A549 (cell line): ENCODE measurements at regions not wholly inside any gene's neighbourhood (a gene's known extent, or its start where the extent isn't known, plus 50 kb on each side); places are given as distances from the start of the nearest gene placed in this dataset.

Source experiments
- ATAC-seq, 2 experiments: fragments of 200-7000 bp in 1 of 2; fragments of >200 bp in 1 of 2; cut with Nextera tagmentation in 1 of 2; cut with Tn5 transposase in 1 of 2; 3 replicates each; pipeline versions ENCODE4 v1.8.0 to v1.9.1; 2018 to 2020; ENCODE audit warnings: mild to moderate bottlenecking in 1 of 2, moderate library complexity in 1 of 2
- CTCF ChIA-PET: fragments of 300-600 bp; sonication (Branson Sonifier 250); formaldehyde crosslinking; extraction: SDS; loops from one replicate; lab custom pipeline; 2021; ENCODE audit warnings: antibody characterized with exemption, inconsistent platforms; lab: Yijun Ruan, JAX
- POLR2A ChIA-PET: fragments of 350-600 bp; formaldehyde crosslinking; extraction: SDS; loops from one replicate; lab custom pipeline; 2021; ENCODE audit warnings: antibody characterized with exemption, inconsistent platforms; lab: Yijun Ruan, JAX
- DNase-seq, 2 experiments: peaks; one replicate each; pipeline versions ENCODE4 v3.0.0 to v3.0.0-alpha.2; 2011 to 2016; ENCODE audit warnings: low read depth in 1 of 2, low spot score in 1 of 2
- FAIRE-seq: peaks from 2 replicates; lab custom pipeline; 2011; peaks lifted over from hg19 to GRCh38; lab: Jason Lieb, UNC
- H3K27ac ChIP-seq, 2 experiments: fragments of >200 bp; sonication (Bioruptor Twin); formaldehyde crosslinking; 3 replicates each; pipeline ENCODE4 v1.5.1; 2016 to 2017
- H3K4me1 ChIP-seq: fragments of >200 bp; sonication (Bioruptor Twin); formaldehyde crosslinking; 3 replicates; pipeline ENCODE4 v1.6.1; 2016
- H3K4me2 ChIP-seq: fragments of >200 bp; sonication (Bioruptor Twin); formaldehyde crosslinking; 3 replicates; pipeline ENCODE4 v1.6.1; 2016
- H3K4me3 ChIP-seq: fragments of >200 bp; sonication (Bioruptor Twin); formaldehyde crosslinking; 3 replicates; pipeline ENCODE4 v1.5.1; 2016
- H3K9me3 ChIP-seq: fragments of >200 bp; sonication (Bioruptor Twin); formaldehyde crosslinking; 3 replicates; pipeline ENCODE4 v1.6.1; 2016
- ATOH8 ChIP-seq: fragments of 250-450 bp; sonication (Bioruptor Pico); IDR thresholded peaks from 2 replicates; pipeline ENCODE4 v1.5.0; 2020; ENCODE audit warnings: low read depth, mild to moderate bottlenecking, moderate library complexity
- BHLHE40 ChIP-seq: IDR thresholded peaks from 2 replicates; pipeline ENCODE4 v1.6.1; 2012; ENCODE audit warnings: low read depth, low read length, inconsistent platforms
- CBX2 ChIP-seq: fragments of 200-600 bp; sonication (generic); IDR thresholded peaks from 2 replicates; pipeline ENCODE4 v1.6.1; 2016; ENCODE audit warnings: low read depth, mild to moderate bottlenecking, borderline replicate concordance
- CHD4 ChIP-seq: fragments of 200-600 bp; sonication (generic); IDR thresholded peaks from 2 replicates; pipeline ENCODE4 v1.6.1; 2016; ENCODE audit warnings: antibody characterized with exemption, mild to moderate bottlenecking, borderline replicate concordance
- E2F6 ChIP-seq: IDR thresholded peaks from 2 replicates; pipeline ENCODE4 v1.6.1; 2012; ENCODE audit warnings: low read depth, borderline replicate concordance
- ELK1 ChIP-seq: fragments of 150-350 bp; IDR thresholded peaks from 2 replicates; pipeline ENCODE4 v1.6.1; 2014; ENCODE audit warnings: low read depth, mild to moderate bottlenecking, low read length
- EP300 ChIP-seq, 2 experiments: fragments of >200 bp; sonication (Bioruptor Twin); formaldehyde crosslinking; IDR thresholded peaks; 2 replicates in 1 of 2; 3 replicates in 1 of 2; pipeline ENCODE4 v1.6.1; 2016 to 2017
- ESRRA ChIP-seq: fragments of 150-350 bp; IDR thresholded peaks from 2 replicates; pipeline ENCODE4 v1.6.1; 2014; ENCODE audit warnings: mild to moderate bottlenecking, low read length, borderline replicate concordance
- FOXS1 ChIP-seq: fragments of 250-450 bp; sonication (Bioruptor Pico); IDR thresholded peaks from 2 replicates; pipeline ENCODE4 v1.5.0; 2020; ENCODE audit warnings: mild to moderate bottlenecking, moderate library complexity
- GATA3 ChIP-seq: IDR thresholded peaks from 2 replicates; pipeline ENCODE4 v1.6.1; 2012; ENCODE audit warnings: borderline replicate concordance
- HOXA7 ChIP-seq: fragments of 250-450 bp; sonication (Bioruptor Pico); IDR thresholded peaks from 2 replicates; pipeline ENCODE4 v1.5.0; 2020; ENCODE audit warnings: mild to moderate bottlenecking, moderate library complexity
- JUN ChIP-seq, 2 experiments: fragments of >200 bp; sonication (Bioruptor Twin); formaldehyde crosslinking; IDR thresholded peaks; 2 replicates in 1 of 2; 3 replicates in 1 of 2; pipeline ENCODE4 v1.6.1; 2016 to 2017
- JUNB ChIP-seq: fragments of >200 bp; sonication (Bioruptor Twin); formaldehyde crosslinking; IDR thresholded peaks from 2 replicates; pipeline ENCODE4 v1.6.1; 2016
- KDM1A ChIP-seq: fragments of 200-600 bp; sonication (generic); IDR thresholded peaks from 2 replicates; pipeline ENCODE4 v1.6.1; 2016; ENCODE audit warnings: low read depth, mild to moderate bottlenecking
- MAX ChIP-seq: IDR thresholded peaks from 2 replicates; pipeline ENCODE4 v1.6.1; 2012
- MYC ChIP-seq: IDR thresholded peaks from 2 replicates; pipeline ENCODE4 v1.6.1; 2012; ENCODE audit warnings: mild to moderate bottlenecking, inconsistent platforms, low read length, improper control_type of control experiment, borderline replicate concordance
- NFE2L2 ChIP-seq: fragments of 150-350 bp; conservative IDR thresholded peaks from 2 replicates; pipeline ENCODE4 v1.6.1; 2014; ENCODE audit warnings: low read length
- RAD21 ChIP-seq, 2 experiments: fragments of >200 bp in 1 of 2; sonication (Bioruptor Twin) in 1 of 2; formaldehyde crosslinking in 1 of 2; IDR thresholded peaks in 1 of 2; conservative IDR thresholded peaks in 1 of 2; 2 replicates in 1 of 2; 3 replicates in 1 of 2; pipeline ENCODE4 v1.6.1; 2012 to 2018; ENCODE audit warnings: inconsistent platforms in 1 of 2
- RARB ChIP-seq: fragments of 250-450 bp; sonication (Bioruptor Pico); IDR thresholded peaks from 2 replicates; pipeline ENCODE4 v1.8.0; 2021; ENCODE audit warnings: mild to moderate bottlenecking, moderate library complexity
- REST ChIP-seq: fragments of 200-600 bp; sonication (generic); IDR thresholded peaks from 2 replicates; pipeline ENCODE4 v1.6.1; 2016; ENCODE audit warnings: antibody characterized with exemption, mild to moderate bottlenecking, moderate library complexity
- ZNF302 ChIP-seq: fragments of 250-450 bp; sonication (Bioruptor Pico); IDR thresholded peaks from 2 replicates; pipeline ENCODE4 v1.9.0; 2021; ENCODE audit warnings: inconsistent platforms, mild to moderate bottlenecking, moderate library complexity
- WGBS: methylation state at CpG from one replicate; pipeline ENCODE4 v1.1.6; 2017; ENCODE audit errors: missing lambda C conversion rate; 5-methylcytosine and 5-hydroxymethylcytosine counted together

GRCh38 chr1:80778094-80778840, 1022.5 kb upstream of the ADGRL2 start:
- no peaks in the 10 kb centered on the region for H3K4me1 ChIP-seq
- WGBS, result 65% methylated on average over 3 of the region's 12 CpGs
- TF ChIP-seq ESRRA, result no peak
- no peak for TF ChIP-seq ATOH8 (CRISPR knock-in tag)
- no peak for TF ChIP-seq BHLHE40
- no peak for TF ChIP-seq CHD4
- TF ChIP-seq E2F6, result no peak
- TF ChIP-seq ELK1, result no peak
- TF ChIP-seq GATA3, result no peak
- TF ChIP-seq RARB (CRISPR knock-in tag), result no peak
- no peak for TF ChIP-seq NFE2L2
- no peak for TF ChIP-seq MAX
- TF ChIP-seq FOXS1 (CRISPR knock-in tag), result no peak
- no peak for TF ChIP-seq KDM1A
- TF ChIP-seq CBX2, result no peak
- TF ChIP-seq MYC, result no peak
- TF ChIP-seq HOXA7 (CRISPR knock-in tag), result no peak
- TF ChIP-seq RAD21 (conservative IDR thresholded peaks at IDR 0.05 in 1 of 2, IDR thresholded peaks at IDR 0.05 in 1 of 2), result no peak
- no peak for TF ChIP-seq JUN (IDR thresholded peaks at IDR 0.05)
- CTCF ChIA-PET, result no interaction called here
- no peak overlapping the region for H3K4me2 ChIP-seq
- no peak overlapping the region for H3K4me3 ChIP-seq
- H3K27ac ChIP-seq, result no peak overlapping the region
- no peak for DNase-seq
- POLR2A ChIA-PET, result no interaction called here
- no peak for FAIRE-seq
- ATAC-seq, result no peak
- no peaks in the 10 kb centered on the region for H3K9me3 ChIP-seq

- Histone ChIP-seq H3K9me3 (no peaks in the 10 kb centered on the region), H3K4me1 (no peaks in the 10 kb centered on the region), H3K27ac (no peak overlapping the region), H3K4me3 (no peak overlapping the region), H3K4me2 (no peak overlapping the region)
- no peak for ATAC-seq
- DNase-seq, result no peak
- CTCF ChIA-PET, result no interaction called here
- whole genome bisulfite sequencing, result 69% methylated on average over 2 of the region's 2 CpGs
- POLR2A ChIA-PET, result no interaction called here
- no peak for FAIRE-seq
- no peak for TF ChIP-seq CBX2
- TF ChIP-seq ATOH8 (CRISPR knock-in tag), result no peak
- TF ChIP-seq RARB (CRISPR knock-in tag), result no peak
- no peak for TF ChIP-seq REST
- TF ChIP-seq JUNB, result no peak
- TF ChIP-seq ZNF302 (CRISPR knock-in tag), result no peak
- no peak for TF ChIP-seq EP300 (IDR thresholded peaks at IDR 0.05)
- TF ChIP-seq CHD4, result no peak
Observed at GRCh38 chr1:80776266-80776665, 1024.5 kb upstream of the ADGRL2 start.
